ENCODE measurements at regions not wholly inside any gene's neighbourhood (a gene's known extent, or its start where the extent isn't known, plus 50 kb on each side); places are given as distances from the start of the nearest gene placed in this dataset.

- no peak overlapping the region for H3K27ac ChIP-seq
- H3K4me3 ChIP-seq, result no peak overlapping the region
These were observed 239.0 kb downstream of the EIPR1 start for GRCh38 chr2:3138621-3139020.

- H3K27ac ChIP-seq, result no peak overlapping the region
- H3K4me3 ChIP-seq, result no peak overlapping the region
These were observed 239.8 kb downstream of the EIPR1 start for GRCh38 chr2:3137651-3138300.

- no peak overlapping the region for H3K4me3 ChIP-seq
- H3K27ac ChIP-seq, result no peak overlapping the region
These were observed 241.9 kb downstream of the EIPR1 start for GRCh38 chr2:3135676-3136075.

DNA sequence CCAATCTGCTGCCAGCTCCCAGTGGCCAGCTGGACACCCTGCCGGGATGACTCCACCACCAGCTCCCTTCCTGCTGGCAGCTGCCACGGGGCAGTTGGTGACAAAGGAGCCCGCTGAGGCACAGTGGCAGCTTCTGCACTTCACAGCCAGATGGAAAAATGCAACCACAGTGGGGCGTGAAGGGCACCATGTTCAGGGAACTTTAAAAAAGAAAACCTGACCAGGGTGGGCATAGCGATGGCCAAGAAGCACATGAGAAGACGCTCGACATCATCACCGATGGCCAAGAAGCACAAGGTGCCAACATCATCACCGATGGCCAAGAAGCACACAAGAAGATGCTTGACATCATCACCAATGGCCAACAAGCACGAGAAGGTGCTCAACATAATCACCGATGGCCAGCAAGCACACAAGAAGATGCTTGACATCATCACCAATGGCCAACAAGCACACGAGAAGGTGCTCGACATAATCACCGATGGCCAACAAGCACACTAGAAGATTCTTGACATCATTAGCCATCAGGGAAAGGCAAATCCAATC lies 243.5 kb downstream of the EIPR1 start:
- Histone ChIP-seq H3K27ac (no peak overlapping the region), H3K4me3 (no peak overlapping the region)

DNA sequence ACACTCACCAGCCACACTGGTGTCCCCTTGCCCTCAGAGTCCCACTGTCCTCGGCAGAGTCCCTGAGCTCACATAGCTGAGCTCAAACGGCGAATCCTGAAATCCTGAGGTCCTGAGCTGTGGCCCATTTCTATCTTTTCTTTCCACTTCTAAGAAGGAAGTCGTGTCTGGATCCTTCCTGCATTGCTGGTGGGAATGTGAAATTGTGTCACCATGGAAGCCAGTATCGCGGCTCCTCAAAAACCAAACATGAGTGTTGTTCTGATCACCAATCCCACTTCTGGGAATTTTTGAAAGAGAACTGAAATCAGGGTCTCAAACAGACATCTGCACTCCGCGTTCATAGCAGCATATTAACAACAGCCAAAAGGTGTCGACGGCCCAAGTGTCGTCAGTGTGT lies 244.7 kb downstream of the EIPR1 start:
- no peak overlapping the region for H3K27ac ChIP-seq
- H3K4me3 ChIP-seq, result no peak overlapping the region

- no peak overlapping the region for H3K4me3 ChIP-seq
- no peak overlapping the region for H3K27ac ChIP-seq
These were observed 245.2 kb downstream of the EIPR1 start for GRCh38 chr2:3132466-3132865.

GRCh38 chr2:3131636-3132326 lies 245.8 kb downstream of the EIPR1 start:
- Histone ChIP-seq H3K27ac (no peak overlapping the region), H3K4me3 (no peak overlapping the region)

GRCh38 chr2:3130889-3131635 lies 246.6 kb downstream of the EIPR1 start:
- Histone ChIP-seq H3K4me3 (no peak overlapping the region), H3K27ac (no peak overlapping the region)

- Histone ChIP-seq H3K27ac (no peak overlapping the region), H3K4me3 (no peak overlapping the region)
These were observed 247.2 kb downstream of the EIPR1 start for GRCh38 chr2:3130444-3130843.

GRCh38 chr2:3129867-3130266 lies 247.8 kb downstream of the EIPR1 start:
- Histone ChIP-seq H3K27ac (no peak overlapping the region), H3K4me3 (no peak overlapping the region)

DNA sequence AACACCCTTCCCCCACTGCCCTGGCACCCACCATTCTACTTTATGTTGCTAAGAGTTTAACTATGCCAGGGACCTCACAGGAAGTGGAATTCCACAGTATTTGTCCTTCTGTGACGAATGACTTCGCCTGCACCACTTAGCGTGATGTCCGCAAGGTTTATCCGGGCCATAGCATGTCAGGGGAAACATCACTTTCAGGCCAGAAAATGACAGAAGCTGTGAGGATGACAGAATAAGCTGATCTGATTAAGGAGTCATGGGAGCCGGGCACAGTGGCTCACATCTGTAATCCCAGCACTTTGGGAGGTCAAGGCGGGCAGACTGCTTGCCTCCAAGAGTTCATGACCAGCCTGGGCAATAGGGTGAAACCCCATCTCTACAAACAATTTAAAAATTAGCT lies 248.8 kb downstream of the EIPR1 start:
- Histone ChIP-seq H3K27ac (no peak overlapping the region), H3K4me3 (no peak overlapping the region)

GRCh38 chr2:3127710-3128109 lies 249.9 kb downstream of the EIPR1 start:
- H3K4me3 ChIP-seq, result no peak overlapping the region
- H3K27ac ChIP-seq, result no peak overlapping the region

- no peak overlapping the region for H3K27ac ChIP-seq
- no peak overlapping the region for H3K4me3 ChIP-seq
These were observed 250.6 kb downstream of the EIPR1 start for GRCh38 chr2:3126911-3127621.

GRCh38 chr2:3126171-3126910 lies 251.3 kb downstream of the EIPR1 start:
- no peak overlapping the region for H3K4me3 ChIP-seq
- H3K27ac ChIP-seq, result no peak overlapping the region

GRCh38 chr2:3125761-3126130 lies 251.9 kb downstream of the EIPR1 start:
- H3K4me3 ChIP-seq, result no peak overlapping the region
- H3K27ac ChIP-seq, result no peak overlapping the region

GRCh38 chr2:3125001-3125760 lies 252.4 kb downstream of the EIPR1 start:
- H3K27ac ChIP-seq, result no peak overlapping the region
- no peak overlapping the region for H3K4me3 ChIP-seq

DNA sequence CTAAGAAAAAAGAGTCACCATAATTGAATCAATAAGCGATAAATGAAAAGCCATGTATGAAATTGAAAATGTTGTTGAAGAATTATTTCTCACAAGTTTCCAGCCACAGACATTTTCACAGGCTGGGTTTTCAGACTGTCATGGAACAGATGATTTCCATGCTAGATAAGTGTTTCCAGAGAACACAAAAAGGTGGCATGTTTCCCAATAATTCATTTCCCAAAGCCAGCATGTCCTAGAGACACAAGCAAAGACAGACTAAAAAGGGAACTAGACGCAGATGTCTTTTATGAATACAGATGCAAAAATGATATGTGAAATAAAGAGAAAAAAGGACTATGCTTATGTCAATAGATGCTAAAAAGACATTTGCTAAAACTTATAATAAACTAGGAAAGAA lies 255.1 kb downstream of the EIPR1 start:
- H3K27ac ChIP-seq, result no peak overlapping the region
- no peak overlapping the region for H3K4me3 ChIP-seq

DNA sequence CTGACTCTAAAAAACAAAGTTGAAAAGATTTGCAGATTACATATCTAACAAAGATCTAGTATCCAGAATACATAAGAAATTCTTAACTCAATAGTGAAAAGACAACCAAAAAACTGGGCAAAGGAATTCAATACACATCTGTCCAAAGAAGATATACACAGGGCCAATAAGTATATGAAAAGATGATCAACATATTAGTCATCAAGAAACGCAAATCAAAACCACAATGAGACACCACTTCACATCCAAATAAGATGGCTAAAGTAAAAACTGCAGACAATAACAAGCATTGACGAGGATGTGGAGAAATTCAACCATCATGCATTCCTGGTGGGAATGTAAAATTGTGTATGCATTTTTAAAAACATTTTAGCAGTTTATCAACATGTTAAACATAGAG lies 256.0 kb downstream of the EIPR1 start:
- no peak overlapping the region for H3K4me3 ChIP-seq

GRCh38 chr2:3117650-3118216 lies 259.9 kb downstream of the EIPR1 start:
- H3K27ac ChIP-seq, result no peak overlapping the region
- no peak overlapping the region for H3K4me3 ChIP-seq

More for the DNA sequence above, 256.0 kb downstream of the EIPR1 start:
- H3K27ac ChIP-seq, result no peak overlapping the region

All from skin epidermis (tissue), 12 donors.